GM23248 (cell line): ENCODE measurements at regions not wholly inside any gene's neighbourhood (a gene's known extent, or its start where the extent isn't known, plus 50 kb on each side); places are given as distances from the start of the nearest gene placed in this dataset.

Source experiments
- DNase-seq: peaks from one replicate; pipeline ENCODE4 v3.0.0-alpha.2; 2015
- H2AFZ ChIP-seq: fragments of 200-600 bp; sonication (generic); 2 replicates; pipeline ENCODE4 v1.6.1; 2016; ENCODE audit warnings: antibody characterized with exemption
- H3F3A ChIP-seq: fragments of 200-600 bp; sonication (generic); 2 replicates; pipeline ENCODE4 v1.6.1; 2016; ENCODE audit warnings: mild to moderate bottlenecking, antibody characterized with exemption, mixed run types; ENCODE audit not compliant: insufficient read depth
- H3K27ac ChIP-seq: fragments of 200-600 bp; sonication (generic); 2 replicates; pipeline ENCODE4 v1.5.1; 2016; ENCODE audit warnings: mild to moderate bottlenecking
- H3K27me3 ChIP-seq: fragments of 200-600 bp; sonication (generic); replicated peaks from 2 replicates; pipeline ENCODE4 v1.6.1; 2016; ENCODE audit warnings: mild to moderate bottlenecking; ENCODE audit not compliant: insufficient read depth
- H3K36me3 ChIP-seq: fragments of 200-600 bp; sonication (generic); 2 replicates; pipeline ENCODE4 v1.6.1; 2016; ENCODE audit warnings: low read depth, mild to moderate bottlenecking
- H3K4me1 ChIP-seq: fragments of 200-600 bp; sonication (generic); 2 replicates; pipeline ENCODE4 v1.6.1; 2016; ENCODE audit warnings: mild to moderate bottlenecking; ENCODE audit not compliant: insufficient read depth
- H3K4me2 ChIP-seq: fragments of 200-600 bp; sonication (generic); one replicate; pipeline ENCODE4 v1.6.1; 2016; ENCODE audit warnings: mild to moderate bottlenecking; ENCODE audit not compliant: unreplicated experiment
- H3K4me3 ChIP-seq: fragments of 200-600 bp; sonication (generic); 2 replicates; pipeline ENCODE4 v1.5.1; 2016; ENCODE audit warnings: mild to moderate bottlenecking
- H3K79me2 ChIP-seq: fragments of 200-600 bp; sonication (generic); 2 replicates; pipeline ENCODE4 v1.6.1; 2016; ENCODE audit warnings: mild to moderate bottlenecking; ENCODE audit not compliant: insufficient read depth
- H3K9ac ChIP-seq: fragments of 200-600 bp; sonication (generic); 2 replicates; pipeline ENCODE4 v1.6.1; 2016; ENCODE audit warnings: mild to moderate bottlenecking
- H3K9me2 ChIP-seq: fragments of 200-600 bp; sonication (generic); 2 replicates; pipeline ENCODE4 v1.6.1; 2016; ENCODE audit warnings: mixed run types, mild to moderate bottlenecking, moderate library complexity; ENCODE audit not compliant: insufficient read depth
- H3K9me3 ChIP-seq: fragments of 200-600 bp; sonication (generic); one replicate; pipeline ENCODE4 v1.6.1; 2017; ENCODE audit warnings: low read depth
- H4K20me1 ChIP-seq: fragments of 200-600 bp; sonication (generic); 2 replicates; pipeline ENCODE4 v1.6.0; 2016; ENCODE audit not compliant: insufficient read depth
- EZH2 ChIP-seq: fragments of 200-600 bp; sonication (generic); IDR thresholded peaks from 2 replicates; pipeline ENCODE4 v1.6.1; 2018; ENCODE audit warnings: antibody characterized with exemption, mild to moderate bottlenecking; ENCODE audit not compliant: insufficient read depth, poor library complexity, severe bottlenecking
- EZH2phosphoT487 ChIP-seq: fragments of 200-600 bp; sonication (generic); IDR thresholded peaks from 2 replicates; pipeline ENCODE4 v1.6.1; 2018; ENCODE audit warnings: antibody characterized with exemption, moderate library complexity, mild to moderate bottlenecking, low read depth; ENCODE audit not compliant: insufficient read depth
- WGBS, 2 experiments: methylation state at CpG; one replicate each; pipeline ENCODE4 v1.1.6; 2015 to 2017; ENCODE audit warnings: low lambda C conversion rate in 2 of 2, low coverage in 1 of 2; ENCODE audit errors: missing lambda C conversion rate in 2 of 2; 5-methylcytosine and 5-hydroxymethylcytosine counted together
- in situ Hi-C: fragments of 300-500 bp; cut with MboI; formaldehyde crosslinking; loops from 2 replicates; pipeline ENCODE4 v1.15.0; 2020

DNA sequence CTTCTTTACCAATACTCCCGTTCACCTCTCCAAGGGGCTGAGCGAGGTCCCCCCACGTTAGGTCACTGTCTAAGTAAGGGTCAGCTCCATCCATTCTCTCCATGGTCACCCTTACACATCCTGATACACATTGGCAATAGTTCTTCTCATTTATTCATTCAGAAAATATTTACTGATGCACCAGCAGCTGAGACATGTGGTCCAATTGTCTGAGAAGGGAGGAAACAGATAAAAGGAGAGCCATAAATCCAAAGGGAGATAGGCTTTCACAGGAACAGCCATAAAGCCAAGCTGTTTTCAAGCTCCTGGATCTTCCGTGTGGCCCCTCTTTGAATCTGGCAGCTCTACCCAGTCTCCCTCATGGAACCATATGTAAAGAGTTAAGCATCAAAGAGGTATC is 121.2 kb downstream of the TXNL1 start:
- Histone ChIP-seq H3K4me2 (peak overlapping the region; percentile 17), H3K9me2 (0 out of 2 replicates have a peak, but pooled peaks cover 6% of the 10 kb centered on the region), H3K79me2 (no peaks in the 10 kb centered on the region), H3K27me3 (no peaks in the 10 kb centered on the region), H3K9ac (no peak overlapping the region), H3K9me3 (no peaks in the 10 kb centered on the region), H2AFZ (no peak overlapping the region), H4K20me1 (no peaks in the 10 kb centered on the region), H3K27ac (peak overlapping the region; percentile 31; the same call in 1 of the 2 replicates), H3K4me3 (no peak overlapping the region), H3K4me1 (peaks cover 16% of the 10 kb centered on the region), H3K36me3 (no peaks in the 10 kb centered on the region), H3F3A (peaks cover 18% of the 10 kb centered on the region; the same call in 1 of the 2 replicates)
- DNase-seq: peak; percentile 51
- in situ Hi-C loops: no loop called here
- TF ChIP-seq EZH2 (no peak), EZH2phosphoT487 (no peak)
- 44 to 54% methylated on average over 4 of the region's 4 CpGs for WGBS, 2 experiments

DNA sequence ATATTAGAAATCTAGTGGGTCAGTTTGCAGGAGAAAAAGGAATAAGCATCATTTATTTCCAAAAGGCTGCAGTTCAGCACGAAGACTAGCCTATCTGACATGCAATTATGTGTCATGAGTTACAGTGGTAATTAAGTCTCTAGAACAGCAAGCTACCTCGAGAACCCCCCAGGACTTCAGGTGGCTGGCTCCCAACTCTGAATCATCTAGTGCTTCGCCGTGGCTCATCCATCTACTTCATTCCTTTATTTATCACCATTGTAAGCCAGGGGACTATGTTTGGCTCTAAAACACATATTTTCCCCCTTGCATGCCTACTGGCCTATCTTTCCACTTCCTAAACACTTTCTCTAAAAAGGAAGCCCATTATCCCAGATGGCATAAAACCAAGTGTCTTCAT is 121.6 kb downstream of the TXNL1 start:
- no peaks in the 10 kb centered on the region for H3K36me3 ChIP-seq
- H3K4me3 ChIP-seq: no peak overlapping the region
- H2AFZ ChIP-seq: no peak overlapping the region
- H3K4me2 ChIP-seq: peak overlapping the region; percentile 17
- DNase-seq: peak; percentile 75
- no peak overlapping the region for H3K9ac ChIP-seq
- TF ChIP-seq EZH2phosphoT487: no peak
- TF ChIP-seq EZH2: no peak
- in situ Hi-C loops: no loop called here
- WGBS, 2 experiments: 4 to 6% methylated on average over 4 of the region's 4 CpGs
- no peaks in the 10 kb centered on the region for H4K20me1 ChIP-seq
- no peaks in the 10 kb centered on the region for H3K79me2 ChIP-seq
- H3K9me2 ChIP-seq: 0 out of 2 replicates have a peak, but pooled peaks cover 6% of the 10 kb centered on the region
- peak overlapping the region; percentile 31; the same call in 1 of the 2 replicates for H3K27ac ChIP-seq
- H3K4me1 ChIP-seq: peaks cover 16% of the 10 kb centered on the region
- peaks cover 18% of the 10 kb centered on the region; the same call in 1 of the 2 replicates for H3F3A ChIP-seq
- no peaks in the 10 kb centered on the region for H3K27me3 ChIP-seq
- H3K9me3 ChIP-seq: no peaks in the 10 kb centered on the region

DNA sequence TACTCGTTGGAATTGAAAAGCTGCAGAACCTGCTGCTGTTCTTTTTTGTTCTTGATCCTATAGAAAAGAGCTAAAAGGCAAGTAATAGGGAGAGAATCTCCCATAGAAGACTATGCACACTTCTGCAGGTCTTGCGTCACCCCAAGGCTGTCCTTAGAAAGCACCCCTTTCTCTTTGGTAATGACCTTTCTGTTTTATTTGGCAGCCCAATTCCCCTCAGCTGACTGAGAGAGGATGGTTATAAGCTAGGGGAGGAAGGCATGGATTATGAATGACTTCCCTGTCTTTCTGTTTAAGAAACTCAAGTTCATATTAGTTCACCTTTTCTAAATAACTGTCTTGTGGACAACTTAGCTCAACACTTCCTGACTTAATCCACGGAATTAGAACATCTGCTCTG is 122.9 kb downstream of the TXNL1 start:
- peaks cover 16% of the 10 kb centered on the region for H3K4me1 ChIP-seq
- 79 to 81% methylated on average over 3 of the region's 3 CpGs for WGBS, 2 experiments
- 0 out of 2 replicates have a peak, but pooled peaks cover 10% of the 10 kb centered on the region for H3K27me3 ChIP-seq
- H3K9ac ChIP-seq: no peak overlapping the region
- H3K4me3 ChIP-seq: no peak overlapping the region
- H3K4me2 ChIP-seq: no peak overlapping the region
- H2AFZ ChIP-seq: no peak overlapping the region
- no peak for TF ChIP-seq EZH2
- H4K20me1 ChIP-seq: no peaks in the 10 kb centered on the region
- H3K36me3 ChIP-seq: no peaks in the 10 kb centered on the region
- in situ Hi-C loops: no loop called here
- DNase-seq: no peak
- 0 out of 2 replicates have a peak, but pooled peaks cover 6% of the 10 kb centered on the region for H3K9me2 ChIP-seq
- no peaks in the 10 kb centered on the region for H3K79me2 ChIP-seq
- H3F3A ChIP-seq: peaks cover 18% of the 10 kb centered on the region; the same call in 1 of the 2 replicates
- H3K27ac ChIP-seq: no peak overlapping the region
- H3K9me3 ChIP-seq: no peaks in the 10 kb centered on the region

DNA sequence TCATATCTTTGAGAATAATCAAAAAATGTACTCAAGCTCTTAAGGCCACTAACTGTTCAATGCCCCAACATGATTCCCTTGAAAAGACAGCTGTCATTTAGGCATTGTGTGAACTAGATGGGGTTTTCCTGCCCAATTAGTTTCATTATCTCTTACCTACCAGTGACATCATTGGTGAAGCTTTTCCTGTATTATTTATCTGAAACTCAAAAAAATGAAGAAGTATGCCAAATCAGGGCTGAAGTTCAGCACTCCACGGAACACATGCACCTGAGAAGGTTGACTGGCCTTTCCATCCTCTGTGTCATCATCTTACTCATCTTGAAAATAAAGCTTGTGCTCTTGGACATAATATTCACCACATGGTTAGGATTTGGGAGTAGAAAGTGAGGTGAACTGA is 126.4 kb downstream of the TXNL1 start:
- no peak for DNase-seq
- 44 to 52% methylated on average over 1 of the region's 1 CpG for WGBS, 2 experiments
- no peaks in the 10 kb centered on the region for H3K79me2 ChIP-seq
- no peaks in the 10 kb centered on the region for H3K9me3 ChIP-seq
- H3K9me2 ChIP-seq: 0 out of 2 replicates have a peak, but pooled peaks cover 6% of the 10 kb centered on the region
- TF ChIP-seq EZH2phosphoT487 (no peak), EZH2 (no peak)
- H2AFZ ChIP-seq: no peak overlapping the region
- no peaks in the 10 kb centered on the region for H4K20me1 ChIP-seq
- no peak overlapping the region for H3K9ac ChIP-seq
- 0 out of 2 replicates have a peak, but pooled peaks cover 17% of the 10 kb centered on the region for H3K27me3 ChIP-seq
- in situ Hi-C loops: no loop called here
- H3K36me3 ChIP-seq: no peaks in the 10 kb centered on the region
- H3K27ac ChIP-seq: no peak overlapping the region
- peaks cover 10% of the 10 kb centered on the region; the same call in 1 of the 2 replicates for H3F3A ChIP-seq
- H3K4me3 ChIP-seq: no peak overlapping the region
- H3K4me2 ChIP-seq: no peak overlapping the region
- peaks cover 9% of the 10 kb centered on the region for H3K4me1 ChIP-seq

DNA sequence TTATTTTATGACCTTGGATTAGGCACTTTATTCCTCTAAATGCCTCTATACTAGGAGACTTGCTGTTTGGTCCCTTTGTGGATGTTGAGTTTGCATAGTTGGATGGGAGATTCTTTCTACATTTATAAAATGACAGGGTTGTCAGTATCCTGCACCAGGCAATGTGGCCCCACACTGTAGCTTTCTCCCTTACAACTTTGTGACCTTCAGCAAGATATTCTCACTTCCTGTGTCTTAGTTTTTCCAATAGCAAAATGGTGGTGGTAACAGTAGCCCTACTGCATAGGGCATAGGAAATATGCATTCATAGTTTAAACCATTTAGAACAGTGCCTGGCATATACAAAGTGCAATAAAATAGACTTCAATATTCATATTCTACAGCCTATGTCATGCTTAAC is 128.3 kb downstream of the TXNL1 start:
- no peaks in the 10 kb centered on the region for H3K9me2 ChIP-seq
- H2AFZ ChIP-seq: no peak overlapping the region
- H3K36me3 ChIP-seq: no peaks in the 10 kb centered on the region
- H3K9me3 ChIP-seq: no peaks in the 10 kb centered on the region
- no peaks in the 10 kb centered on the region for H4K20me1 ChIP-seq
- DNase-seq: no peak
- 0 out of 2 replicates have a peak, but pooled peaks cover 7% of the 10 kb centered on the region for H3F3A ChIP-seq
- H3K27me3 ChIP-seq: 0 out of 2 replicates have a peak, but pooled peaks cover 17% of the 10 kb centered on the region
- H3K27ac ChIP-seq: no peak overlapping the region
- H3K9ac ChIP-seq: no peak overlapping the region
- TF ChIP-seq EZH2phosphoT487: no peak
- TF ChIP-seq EZH2: no peak
- no peak overlapping the region for H3K4me2 ChIP-seq
- no peaks in the 10 kb centered on the region for H3K79me2 ChIP-seq
- in situ Hi-C loops: no loop called here
- H3K4me1 ChIP-seq: peaks cover 6% of the 10 kb centered on the region; the same call in 1 of the 2 replicates
- H3K4me3 ChIP-seq: no peak overlapping the region
